Right forelimb (tissue), 1 donor: ENCODE measurements at regions not wholly inside any gene's neighbourhood (a gene's known extent, or its start where the extent isn't known, plus 50 kb on each side); places are given as distances from the start of the nearest gene placed in this dataset.

ENCODE experiments used
- DNase-seq: peaks from one replicate; pipeline ENCODE4 v3.0.0-alpha.2; 2018

- no peak for DNase-seq
Measured at GRCh38 chr17:73787076-73788059, 143.1 kb upstream of the SDK2 start.

GRCh38 chr17:73788111-73788510 lies 143.9 kb upstream of the SDK2 start:
- no peak for DNase-seq

GRCh38 chr17:73791121-73791520 lies 146.9 kb upstream of the SDK2 start:
- DNase-seq: no peak

- DNase-seq: no peak
Measured at GRCh38 chr17:73791631-73792030, 147.4 kb upstream of the SDK2 start.

- DNase-seq: no peak
Measured at GRCh38 chr17:73792994-73793393, 148.7 kb upstream of the SDK2 start.

- DNase-seq: no peak
Measured at GRCh38 chr17:73794336-73794735, 150.1 kb upstream of the SDK2 start.

- DNase-seq: no peak
Measured at GRCh38 chr17:73795730-73796129, 151.5 kb upstream of the SDK2 start.

GRCh38 chr17:73797594-73798110 lies 153.4 kb upstream of the SDK2 start:
- no peak for DNase-seq

- no peak for DNase-seq
Measured at GRCh38 chr17:73798111-73798748, 154.0 kb upstream of the SDK2 start.

GRCh38 chr17:73799096-73799495 lies 154.9 kb upstream of the SDK2 start:
- DNase-seq: no peak

GRCh38 chr17:73799781-73800627 lies 155.8 kb upstream of the SDK2 start:
- no peak for DNase-seq

- DNase-seq: no peak
Measured at GRCh38 chr17:73800893-73801292, 156.6 kb upstream of the SDK2 start.

- DNase-seq: no peak
Measured at GRCh38 chr17:73801455-73802100, 157.3 kb upstream of the SDK2 start.

GRCh38 chr17:73802314-73802713 lies 158.1 kb upstream of the SDK2 start:
- DNase-seq: no peak

- no peak for DNase-seq
Measured at GRCh38 chr17:73802871-73803270, 158.6 kb upstream of the SDK2 start.

- DNase-seq: no peak
Measured at GRCh38 chr17:73803964-73804435, 159.8 kb upstream of the SDK2 start.

- no peak for DNase-seq
Measured at GRCh38 chr17:73806768-73807167, 162.5 kb upstream of the SDK2 start.

- no peak for DNase-seq
Measured at GRCh38 chr17:73813201-73813600, 169.0 kb upstream of the SDK2 start.

- DNase-seq: no peak
Measured at GRCh38 chr17:73814075-73814474, 169.8 kb upstream of the SDK2 start.

- DNase-seq: no peak
Measured at GRCh38 chr17:73815474-73815873, 171.2 kb upstream of the SDK2 start.

- no peak for DNase-seq
Measured at GRCh38 chr17:73819440-73820395, 175.5 kb upstream of the SDK2 start.
